ENCODE measurements at regions not wholly inside any gene's neighbourhood (a gene's known extent, or its start where the extent isn't known, plus 50 kb on each side); places are given as distances from the start of the nearest gene placed in this dataset.

- TF ChIP-seq EZH2 (IDR thresholded peaks at IDR 0.05; ENCODE audit: insufficient read depth, poor library complexity, severe bottlenecking) (no peak), EZH2phosphoT487 (IDR thresholded peaks at IDR 0.05; ENCODE audit: insufficient read depth, low read depth) (no peak)
Measured at GRCh38 chr5:43851741-43852140, 248.8 kb downstream of the NNT start.
